HG03469 (cell line): ENCODE measurements at regions not wholly inside any gene's neighbourhood (a gene's known extent, or its start where the extent isn't known, plus 50 kb on each side); places are given as distances from the start of the nearest gene placed in this dataset.
"Not testable (repeated sequence)": the region's sequence is repeated elsewhere in the genome, so short reads cannot be mapped to it uniquely, and the experiment has no call there.

ENCODE experiments used
- ATAC-seq: cut with Tn5 transposase; IDR thresholded peaks from one replicate; pipeline ENCODE4 v1.9.1; 2021; ENCODE audit warnings: mild to moderate bottlenecking, moderate library complexity, moderate number of reproducible peaks; ENCODE audit not compliant: unreplicated experiment

GRCh38 chr1:232422898-232423297, 207.0 kb downstream of the SIPA1L2 start:
- no peak for ATAC-seq

- ATAC-seq, result no peak
Observed at GRCh38 chr1:232422098-232422497, 207.8 kb downstream of the SIPA1L2 start.

GRCh38 chr1:232421143-232421796, 208.7 kb downstream of the SIPA1L2 start:
- ATAC-seq, result no peak

- ATAC-seq, result no peak
Observed at GRCh38 chr1:232417636-232418248, 212.2 kb downstream of the SIPA1L2 start.

GRCh38 chr1:232416026-232416568, 213.8 kb downstream of the SIPA1L2 start:
- ATAC-seq, result no peak

GRCh38 chr1:232415481-232415880, 214.5 kb downstream of the SIPA1L2 start:
- ATAC-seq, result not testable (repeated sequence)

- ATAC-seq, result no peak
Observed at GRCh38 chr1:232414100-232414499, 215.8 kb downstream of the SIPA1L2 start.

- ATAC-seq, result no peak
Observed at GRCh38 chr1:232413674-232414073, 216.3 kb downstream of the SIPA1L2 start.

- ATAC-seq, result no peak
Observed at GRCh38 chr1:232409584-232409983, 220.3 kb downstream of the SIPA1L2 start.

GRCh38 chr1:232407120-232407519, 222.8 kb downstream of the SIPA1L2 start:
- no peak for ATAC-seq

- ATAC-seq, result no peak
Observed at GRCh38 chr1:232405781-232406180, 224.2 kb downstream of the SIPA1L2 start.

GRCh38 chr1:232404981-232405731, 224.8 kb downstream of the SIPA1L2 start:
- no peak for ATAC-seq

- no peak for ATAC-seq
Observed at GRCh38 chr1:232404227-232404626, 225.7 kb downstream of the SIPA1L2 start.

GRCh38 chr1:232403017-232403714, 226.8 kb downstream of the SIPA1L2 start:
- no peak for ATAC-seq

- no peak for ATAC-seq
Observed at GRCh38 chr1:232398823-232399222, 231.1 kb downstream of the SIPA1L2 start.

- ATAC-seq, result no peak
Observed at GRCh38 chr1:232393444-232394146, 236.3 kb downstream of the SIPA1L2 start.

GRCh38 chr1:232393010-232393409, 236.9 kb downstream of the SIPA1L2 start:
- ATAC-seq, result no peak

GRCh38 chr1:232390590-232390989, 239.3 kb downstream of the SIPA1L2 start:
- ATAC-seq, result no peak

GRCh38 chr1:232389744-232390143, 240.2 kb downstream of the SIPA1L2 start:
- no peak for ATAC-seq

GRCh38 chr1:232388363-232388762, 241.6 kb downstream of the SIPA1L2 start:
- ATAC-seq, result no peak
